A172 (cell line): ENCODE measurements at regions not wholly inside any gene's neighbourhood (a gene's known extent, or its start where the extent isn't known, plus 50 kb on each side); places are given as distances from the start of the nearest gene placed in this dataset.

Experiments
- DNase-seq: peaks from one replicate; pipeline ENCODE4 v3.0.0-alpha.2; 2015; ENCODE audit warnings: low spot score

DNA sequence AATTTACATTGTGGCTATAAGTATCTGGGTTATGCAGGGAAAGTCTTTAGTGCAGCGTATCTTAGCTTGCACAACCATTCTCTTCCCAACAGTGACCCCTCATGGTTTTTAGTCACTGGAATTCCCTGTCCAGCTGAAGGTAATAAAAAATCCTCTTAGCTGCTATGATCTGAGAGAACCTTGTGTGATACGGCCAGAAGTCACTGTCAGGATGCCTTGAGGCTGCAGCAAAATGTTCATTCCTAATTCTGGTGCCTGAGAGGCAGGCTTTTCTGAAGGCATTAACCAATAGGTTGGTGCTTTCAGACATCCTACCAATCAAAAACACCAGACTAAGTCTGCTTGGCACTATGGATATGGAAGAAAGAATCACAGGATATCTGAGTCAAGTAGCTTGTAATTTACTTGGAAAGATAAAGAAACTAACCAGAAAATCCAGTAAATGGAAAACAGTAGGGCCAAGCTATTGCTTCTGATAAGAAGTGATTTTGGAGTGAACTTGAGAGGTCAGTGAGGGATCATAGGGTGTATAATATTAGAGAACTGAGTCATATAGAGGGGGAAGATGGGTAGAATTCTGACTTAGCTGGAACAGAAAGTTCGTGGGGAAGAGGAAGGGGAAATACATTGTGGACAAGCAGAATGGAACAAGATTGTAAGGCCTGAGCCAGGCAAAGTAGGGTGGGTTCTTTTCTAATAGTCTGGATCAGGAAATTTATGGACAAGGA, 89.0 kb upstream of the SLC14A2 start:
- no peak for DNase-seq

DNA sequence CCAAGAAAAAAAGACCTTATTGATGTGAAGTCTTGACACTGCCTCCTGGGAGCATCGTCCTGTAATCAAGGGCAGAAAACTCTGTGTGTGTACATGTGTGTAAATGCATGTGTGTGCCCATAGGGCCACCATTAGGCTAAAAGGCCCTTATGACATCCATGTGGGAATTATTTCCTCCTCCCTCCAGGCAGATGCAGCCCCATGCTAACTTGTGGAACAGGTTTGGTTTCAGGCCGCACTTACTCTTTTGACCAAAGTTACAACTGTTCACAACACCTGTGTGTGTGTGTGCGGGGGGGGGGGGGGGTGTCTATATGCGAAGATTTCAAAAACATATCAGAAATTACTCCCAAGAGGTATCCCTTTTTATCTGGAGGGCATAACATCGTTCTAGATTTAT, 87.4 kb upstream of the SLC14A2 start:
- DNase-seq = no peak

DNA sequence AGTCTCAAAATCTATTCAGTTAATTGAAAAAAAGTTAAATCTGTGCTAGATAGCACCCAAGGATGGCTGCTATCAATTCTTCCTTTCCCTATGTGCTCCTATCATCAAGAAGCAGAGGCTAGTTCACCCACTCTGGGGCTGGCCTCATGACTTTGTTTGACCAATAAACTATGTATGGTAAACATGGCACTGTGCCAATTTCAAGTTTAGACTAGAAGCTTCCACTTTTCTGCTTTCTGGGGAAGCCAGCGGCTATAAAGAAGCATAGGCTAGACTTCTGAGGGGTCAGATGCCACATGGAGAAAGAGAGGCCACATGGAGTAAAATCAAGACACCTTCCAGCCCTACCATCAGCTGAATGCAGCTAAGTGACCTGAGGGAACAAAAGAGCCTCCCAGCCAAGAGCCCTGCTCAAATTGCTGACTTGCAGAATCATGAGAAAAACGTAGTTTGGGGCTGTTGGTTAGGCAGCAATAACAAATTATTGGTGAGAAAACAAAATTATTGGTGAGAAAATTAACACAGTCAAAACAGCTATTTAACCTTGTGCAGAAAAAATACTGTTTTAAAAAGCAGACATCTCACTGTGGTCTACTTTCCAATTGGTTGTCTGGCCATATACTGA, 86.5 kb upstream of the SLC14A2 start:
- no peak for DNase-seq

DNA sequence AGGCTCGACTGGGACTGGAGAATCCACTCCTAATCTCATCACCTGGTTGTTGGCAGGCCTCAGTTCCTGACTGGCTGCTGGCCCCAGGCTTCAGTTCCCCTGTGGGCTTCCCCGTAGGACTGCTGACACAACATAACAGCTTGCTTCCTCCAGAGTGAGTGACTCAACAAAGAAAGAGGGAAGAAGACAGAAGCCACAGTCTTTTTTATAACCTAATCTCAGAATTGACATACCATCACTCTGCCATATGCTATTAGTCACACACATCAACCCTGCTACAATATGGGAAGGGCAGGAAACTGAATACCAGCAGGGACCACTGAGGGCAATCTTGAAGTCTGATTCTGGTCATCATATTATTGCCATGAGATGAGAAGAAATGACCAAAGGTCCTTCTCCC, 76.8 kb upstream of the SLC14A2 start:
- no peak for DNase-seq

DNA sequence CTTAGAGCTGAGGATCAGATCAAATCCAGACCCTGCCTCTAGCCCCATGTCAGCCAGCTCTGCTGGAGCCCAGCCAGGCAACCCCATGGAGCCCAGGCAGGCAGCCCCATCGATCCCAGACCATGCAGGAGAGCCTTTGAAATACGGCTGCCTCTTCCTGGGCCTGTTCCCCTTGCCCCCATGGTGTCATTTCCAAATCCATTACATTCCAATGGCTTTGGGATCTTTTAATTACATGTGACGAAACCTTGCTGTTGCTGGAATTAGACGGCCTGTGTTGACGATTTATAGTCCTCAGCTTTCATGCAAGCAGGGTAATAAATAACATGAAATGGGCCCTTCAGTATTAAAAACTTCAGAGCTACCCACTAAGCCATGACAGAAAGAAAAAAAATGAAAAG, 75.8 kb upstream of the SLC14A2 start:
- no peak for DNase-seq

DNA sequence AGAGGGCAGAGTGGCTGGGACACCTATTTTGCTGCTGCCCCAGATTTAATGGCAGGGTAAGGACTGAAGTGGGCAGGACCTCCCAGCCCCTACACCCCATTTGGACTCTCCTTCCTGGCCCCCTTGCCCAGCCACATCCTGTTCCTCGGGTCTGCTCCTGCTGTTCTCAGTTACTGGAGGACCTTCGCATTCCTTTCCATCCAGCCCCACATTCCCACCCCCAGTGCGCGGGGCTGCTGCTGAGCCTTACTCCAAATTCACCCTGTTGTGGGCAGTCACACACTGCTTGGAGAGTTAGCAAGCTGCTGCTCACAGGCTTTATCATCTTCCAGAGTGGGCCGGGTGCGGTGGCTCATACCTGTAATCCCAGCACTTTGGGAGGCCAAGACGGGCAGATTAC, 75.2 kb upstream of the SLC14A2 start:
- DNase-seq = no peak

DNA sequence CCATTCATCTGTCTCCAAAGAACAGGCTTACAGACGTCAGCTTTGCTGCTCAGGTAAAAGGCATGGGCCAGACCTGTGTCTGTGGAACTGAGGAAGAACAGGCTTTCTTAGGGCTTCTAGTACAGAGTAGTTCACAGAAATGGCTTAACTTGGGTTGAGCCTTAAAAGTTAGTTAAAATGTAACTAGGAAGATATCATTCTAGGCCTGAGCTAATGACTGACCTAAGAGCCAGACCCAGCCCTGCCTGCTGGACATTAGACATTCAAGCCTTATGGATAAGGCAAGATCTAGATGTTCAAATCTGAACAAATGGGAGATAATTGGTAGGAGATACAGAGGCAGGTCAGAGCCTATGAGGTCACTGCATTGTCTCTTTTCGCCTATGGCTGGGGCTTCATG, 73.9 kb upstream of the SLC14A2 start:
- no peak for DNase-seq

DNA sequence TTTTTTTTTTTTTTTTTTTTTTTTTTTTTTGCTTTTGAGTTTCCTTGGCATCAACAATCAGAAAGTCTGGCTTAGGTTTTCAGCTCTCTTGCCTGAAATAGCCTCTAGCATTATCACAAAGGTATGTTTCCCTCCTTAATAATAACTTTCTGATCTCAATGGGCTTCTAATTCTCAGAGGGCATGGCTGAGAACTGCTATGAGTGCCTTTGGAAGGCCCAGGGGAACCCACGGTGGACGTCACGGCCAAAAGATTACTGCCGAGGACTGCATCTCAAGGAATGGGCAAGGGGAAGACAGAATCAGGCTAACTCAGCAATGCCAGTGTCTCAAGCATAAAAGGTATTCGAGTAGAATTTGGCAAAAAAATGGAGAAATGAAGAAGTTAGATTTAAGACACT, 73.2 kb upstream of the SLC14A2 start:
- no peak for DNase-seq

DNA sequence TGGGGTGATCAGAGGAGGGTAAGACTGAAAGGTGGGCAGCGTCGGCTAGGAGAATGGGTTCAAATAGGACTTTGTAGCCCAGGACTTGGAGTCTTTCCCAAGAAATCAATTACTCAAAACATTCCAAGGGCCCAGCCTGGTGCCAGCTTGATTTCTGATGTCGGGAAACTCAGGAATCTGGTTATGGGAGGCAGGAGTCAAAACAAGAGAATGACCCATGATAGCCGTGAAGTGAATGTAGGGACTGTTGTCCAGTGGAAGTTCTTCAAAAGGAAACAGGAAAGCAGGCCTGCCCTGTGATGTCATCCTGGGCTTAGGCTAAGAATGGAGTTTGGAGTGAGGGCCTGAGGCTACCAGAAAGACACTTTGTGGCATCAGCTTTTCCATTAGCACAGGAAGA, 67.4 kb upstream of the SLC14A2 start:
- DNase-seq = no peak

DNA sequence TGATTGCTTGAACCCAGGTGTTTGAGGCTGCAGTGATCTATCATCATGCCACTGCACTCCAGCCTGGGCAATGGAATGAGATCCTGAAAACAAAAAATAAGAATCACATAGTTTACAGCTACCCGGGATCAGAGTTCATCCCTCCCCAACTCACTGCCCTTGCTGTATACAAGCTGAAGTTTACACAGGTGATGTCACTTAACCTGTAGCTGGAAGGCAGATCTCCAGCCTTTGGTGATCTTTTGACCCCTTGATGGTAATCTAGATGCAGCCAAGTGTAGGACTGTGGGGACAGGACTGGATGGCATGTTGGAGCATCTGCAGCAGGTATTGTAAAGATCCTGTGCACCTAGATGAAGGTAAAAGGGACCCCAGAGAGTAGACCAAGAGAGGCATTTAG, 66.7 kb upstream of the SLC14A2 start:
- no peak for DNase-seq

DNA sequence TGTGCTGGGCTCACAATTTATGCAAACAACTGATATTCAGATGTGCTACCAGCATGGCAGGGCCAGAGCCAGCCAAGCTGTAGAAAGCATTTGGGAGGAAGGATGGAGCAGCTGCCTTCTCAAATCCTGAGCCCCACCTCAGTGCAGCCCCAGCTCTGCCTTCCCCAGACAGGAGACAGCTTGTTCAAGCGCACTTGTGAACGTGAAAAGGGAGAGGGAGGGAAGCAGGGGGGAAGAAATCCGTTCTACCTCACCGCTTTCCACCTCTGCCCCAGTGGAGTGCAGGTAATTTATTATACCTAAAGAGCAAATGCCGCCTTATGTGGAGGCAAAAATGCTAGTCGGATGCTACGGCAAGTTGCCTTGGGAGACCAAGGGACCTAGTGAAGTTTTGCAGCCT, 66.0 kb upstream of the SLC14A2 start:
- DNase-seq = no peak

DNA sequence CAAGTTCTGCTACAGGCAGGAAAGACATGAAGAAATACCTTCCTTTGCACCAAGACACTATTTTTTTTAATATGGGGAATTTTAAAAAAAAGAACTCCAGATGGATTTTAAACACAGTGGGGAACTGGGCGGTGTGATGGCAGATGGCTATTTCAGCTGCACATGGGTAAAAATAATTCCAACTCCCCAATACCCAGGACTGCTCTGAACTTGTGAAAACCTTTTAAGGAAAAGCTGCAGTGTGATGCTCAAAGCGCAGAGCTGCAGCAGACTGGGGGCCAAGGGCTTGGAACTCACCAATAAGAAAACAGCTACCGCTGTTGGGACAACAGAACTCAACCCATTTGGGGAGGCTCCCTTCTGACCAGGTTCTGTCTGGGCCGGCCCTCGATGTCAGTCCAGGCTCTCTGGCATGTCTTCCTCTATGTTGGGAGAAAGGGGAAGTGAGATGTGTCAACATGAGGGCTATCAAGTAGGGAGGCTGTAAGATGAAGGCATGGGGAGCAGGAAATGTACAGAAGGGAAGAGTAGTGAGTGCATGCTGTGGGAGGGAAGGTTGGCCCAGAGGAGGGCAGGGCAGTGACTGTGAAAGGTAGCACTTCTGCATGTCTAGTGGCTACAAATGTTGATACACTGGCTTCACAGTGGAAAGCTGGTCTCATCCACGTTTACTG, 64.0 kb upstream of the SLC14A2 start:
- DNase-seq = no peak

DNA sequence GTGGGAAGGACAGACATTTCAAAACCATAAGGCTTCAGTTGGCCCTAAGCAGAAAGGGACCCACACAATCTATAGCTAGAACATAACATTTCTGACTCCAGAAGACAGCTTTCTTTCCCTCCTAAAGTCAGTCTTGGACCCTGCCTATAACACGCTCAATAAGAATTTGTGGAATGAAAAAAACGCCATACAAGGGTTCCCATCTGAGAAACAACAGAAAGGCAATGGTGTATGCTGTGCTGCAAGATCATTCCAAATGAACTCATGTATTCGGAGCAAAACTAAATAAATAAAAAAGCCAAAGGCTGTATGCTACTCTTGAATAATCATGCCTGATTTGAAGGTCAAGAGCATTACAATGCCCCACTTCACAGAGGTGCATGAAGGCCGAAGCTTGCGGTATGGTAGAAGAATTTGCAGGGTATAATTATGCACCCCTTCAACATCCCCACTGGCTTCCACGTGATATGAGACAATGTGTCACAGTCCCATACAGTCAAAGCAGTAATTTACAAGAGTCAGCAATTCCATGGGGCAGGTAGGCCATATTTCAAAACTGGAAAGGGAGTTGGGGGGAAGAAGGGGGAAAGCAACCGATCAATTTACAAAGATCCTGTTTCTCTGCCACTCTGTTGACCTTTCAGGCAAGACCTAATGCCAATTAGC, 61.4 kb upstream of the SLC14A2 start:
- no peak for DNase-seq

DNA sequence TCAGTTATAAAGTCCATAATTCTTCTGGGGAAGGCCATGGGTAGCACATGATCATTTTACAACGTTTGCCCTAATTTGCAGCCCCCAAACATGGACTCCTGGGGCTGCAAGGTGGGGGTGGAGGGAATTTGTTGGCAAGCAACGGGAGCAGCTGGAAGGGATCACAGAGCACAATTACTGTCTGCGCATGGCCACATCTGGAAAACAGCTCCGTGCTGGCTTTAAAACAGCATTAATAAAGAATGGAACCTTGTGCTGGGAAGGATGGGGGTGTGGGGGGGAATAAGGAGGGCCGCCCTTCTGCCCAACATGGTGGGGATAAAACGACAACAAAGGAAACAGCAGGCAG, 60.9 kb upstream of the SLC14A2 start:
- no peak for DNase-seq

DNA sequence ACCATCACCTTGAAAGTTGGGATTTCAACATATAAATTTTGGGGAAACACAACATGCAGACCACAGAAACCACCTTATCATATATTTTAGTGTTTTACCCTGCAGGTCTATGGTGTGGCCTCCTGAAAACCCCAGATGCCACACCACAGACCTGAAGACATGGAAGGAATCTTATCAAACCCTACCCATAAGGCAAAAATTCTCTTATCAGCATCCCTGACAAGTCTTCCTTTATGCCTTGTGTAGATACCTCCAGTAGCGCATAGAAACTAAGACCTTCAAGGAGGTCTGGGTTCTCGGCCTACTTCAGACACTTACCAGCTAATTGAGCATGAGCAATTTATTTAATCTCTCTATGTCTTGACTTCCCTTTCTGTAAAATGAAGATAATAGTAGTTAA, 59.1 kb upstream of the SLC14A2 start:
- DNase-seq = no peak

DNA sequence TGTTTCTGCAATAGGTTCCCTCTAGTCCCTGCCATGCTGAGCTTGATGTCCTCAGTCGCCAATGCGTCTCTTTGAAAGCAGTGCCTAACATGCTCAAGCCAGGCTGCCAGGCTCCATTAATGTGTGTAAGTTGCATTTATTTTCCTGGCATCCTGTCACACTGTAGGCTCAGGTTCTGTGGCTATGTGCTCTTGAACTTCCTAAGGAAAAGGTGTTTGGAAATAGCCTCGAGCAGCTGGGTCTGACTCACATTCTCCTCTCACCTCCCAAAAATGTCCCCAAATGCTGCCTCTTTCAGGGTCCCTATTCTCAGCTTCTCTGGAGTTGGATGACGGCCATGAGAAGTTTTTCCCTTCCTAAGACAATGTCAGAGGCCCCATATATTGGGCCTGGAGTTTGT, 58.0 kb upstream of the SLC14A2 start:
- DNase-seq = no peak

DNA sequence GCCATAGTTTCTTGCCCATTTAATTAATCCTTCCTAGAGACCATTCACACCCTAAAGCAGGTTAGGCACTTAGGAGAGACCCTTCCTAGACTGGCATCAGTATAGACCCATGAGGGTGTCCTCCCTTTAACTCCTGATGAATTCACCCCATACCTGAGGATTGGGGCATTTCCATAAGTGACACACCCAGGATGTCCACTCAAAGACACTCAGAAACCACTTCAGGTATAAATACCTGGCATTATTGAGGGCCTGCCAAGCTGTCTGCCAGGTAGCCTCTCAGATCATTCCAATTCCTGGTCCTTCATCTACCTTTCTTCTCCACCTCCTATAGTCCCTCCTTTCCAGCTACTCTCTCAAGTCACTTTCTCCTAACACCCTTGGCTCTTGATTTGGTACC, 57.5 kb upstream of the SLC14A2 start:
- DNase-seq = no peak

DNA sequence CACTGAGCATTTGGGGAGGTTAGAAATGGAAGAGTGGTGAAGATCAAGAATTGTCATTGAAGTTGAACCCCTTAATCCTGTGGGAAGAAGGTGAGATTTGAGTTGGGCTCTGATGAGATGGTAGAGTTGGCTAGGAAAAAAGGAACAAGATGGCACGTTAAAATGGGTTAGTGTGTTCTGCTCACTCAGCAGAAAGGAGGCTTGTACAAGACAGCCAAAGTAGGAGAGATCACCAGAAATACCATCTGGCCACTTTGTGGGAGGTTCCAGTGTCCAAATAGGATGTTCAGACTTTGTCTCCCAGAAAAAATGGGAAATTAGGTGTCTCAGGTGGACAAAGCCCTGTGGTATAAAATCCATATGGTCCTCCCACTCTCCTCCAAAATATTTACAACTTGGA, 56.0 kb upstream of the SLC14A2 start:
- no peak for DNase-seq

DNA sequence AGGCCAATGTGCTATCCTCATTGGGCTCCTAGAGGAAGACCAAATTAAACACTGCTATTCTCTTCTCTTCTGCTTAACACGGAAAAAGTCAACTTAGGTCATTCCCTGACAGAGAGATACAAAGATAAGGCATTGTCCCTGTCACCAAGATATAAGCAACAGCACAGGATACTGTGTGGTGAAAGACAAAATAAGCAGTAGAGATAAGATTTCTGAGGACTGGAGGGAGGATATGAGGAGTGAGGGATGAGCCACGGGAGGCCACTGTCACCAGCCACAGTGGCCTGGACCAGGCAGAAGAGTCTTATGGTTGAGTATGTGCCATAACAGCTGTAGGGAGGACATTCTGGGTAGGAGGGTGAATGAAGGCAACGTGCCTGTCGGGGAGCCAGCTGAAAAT, 54.4 kb upstream of the SLC14A2 start:
- DNase-seq = no peak

DNA sequence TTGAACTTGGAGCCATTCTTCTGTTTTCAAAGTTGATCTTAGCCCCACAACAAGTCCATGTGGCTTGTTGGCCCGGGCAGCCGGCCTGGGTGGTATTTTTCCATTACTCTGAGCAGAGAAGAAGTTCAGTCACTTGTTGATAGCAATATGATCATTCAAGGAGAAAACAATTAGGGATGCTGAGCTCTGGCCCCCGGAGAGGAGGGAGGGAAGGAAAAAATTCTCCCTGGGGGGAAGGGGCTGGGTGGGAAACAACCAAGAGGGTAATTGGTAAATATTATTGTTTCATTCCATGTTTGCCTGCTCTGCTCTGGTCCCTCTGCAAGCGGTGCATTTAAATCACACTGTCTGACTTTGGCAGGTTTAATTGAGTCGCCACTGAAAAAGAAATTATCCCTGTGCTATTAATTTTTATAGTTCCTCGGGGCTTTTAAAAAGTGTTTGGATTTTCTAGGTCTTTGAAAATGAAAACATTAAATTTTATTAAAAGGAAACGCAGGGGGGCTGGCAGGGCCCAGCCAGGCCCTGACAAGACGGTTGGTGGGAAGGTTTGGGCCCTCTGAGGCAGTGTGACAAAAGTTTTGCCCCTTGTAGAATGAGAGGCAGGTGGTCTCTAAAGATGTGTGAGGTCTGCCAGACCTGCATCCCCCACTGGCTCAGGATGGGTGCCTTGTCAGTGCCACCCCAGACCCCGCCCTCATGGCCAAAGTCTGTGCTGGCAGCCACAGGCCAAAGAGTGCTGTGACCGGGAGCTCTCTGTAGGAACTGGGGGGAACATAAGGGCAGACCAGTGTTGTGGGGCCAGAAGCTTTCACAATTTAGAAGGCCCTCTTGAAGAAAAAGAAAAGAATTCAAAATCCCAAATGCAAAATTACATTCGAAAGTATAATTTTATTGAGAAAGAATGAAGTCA, 52.5 kb upstream of the SLC14A2 start:
- no peak for DNase-seq

DNA sequence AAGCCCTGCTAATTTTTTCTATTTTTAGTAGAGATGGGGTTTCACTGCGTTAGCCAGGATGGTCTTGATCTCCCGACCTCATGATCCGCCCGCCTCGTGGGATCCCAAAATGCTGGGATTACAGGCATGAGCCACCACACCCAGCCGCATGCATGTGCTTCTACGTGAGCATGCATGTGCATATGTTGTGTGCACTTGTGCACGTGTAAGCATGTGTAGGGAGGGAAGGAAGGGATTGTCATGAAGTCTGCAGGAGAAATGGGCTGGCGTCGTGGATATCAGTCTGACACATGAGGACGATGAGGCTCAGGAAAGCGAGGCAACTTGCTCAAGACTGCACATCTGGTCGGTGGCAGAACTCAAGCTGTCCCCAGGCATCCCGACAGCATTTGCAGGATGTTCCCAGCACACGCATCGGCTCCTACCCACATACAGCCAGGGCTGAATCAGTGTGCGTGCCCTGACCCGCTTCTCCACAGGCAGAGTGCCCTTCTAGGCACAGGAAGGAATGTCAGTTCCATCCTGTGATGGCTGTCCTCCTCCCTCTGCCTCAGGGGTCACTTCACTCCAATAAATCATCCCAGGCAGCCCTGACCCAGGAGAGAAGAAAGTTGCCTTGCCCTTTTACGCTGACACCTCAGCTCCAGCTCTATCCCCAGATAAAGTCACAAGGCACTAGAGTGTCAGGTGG, 49.9 kb upstream of the SLC14A2 start:
- DNase-seq = no peak
